ENCODE measurements at regions not wholly inside any gene's neighbourhood (a gene's known extent, or its start where the extent isn't known, plus 50 kb on each side); places are given as distances from the start of the nearest gene placed in this dataset.

- no peak for TF ChIP-seq CTCF (IDR thresholded peaks at IDR 0.05; ENCODE audit: low read depth, low read length)
- H3K4me3 ChIP-seq (ENCODE audit: low read depth, low read length): no peak overlapping the region
These were observed 139.5 kb downstream of the CPZ start for GRCh38 chr4:8732092-8732491.

GRCh38 chr4:8731364-8731763 is 138.8 kb downstream of the CPZ start:
- no peak for TF ChIP-seq CTCF (IDR thresholded peaks at IDR 0.05; ENCODE audit: low read depth, low read length)
- H3K4me3 ChIP-seq (ENCODE audit: low read depth, low read length): no peak overlapping the region

- TF ChIP-seq CTCF (IDR thresholded peaks at IDR 0.05; ENCODE audit: low read depth, low read length): no peak
- no peak overlapping the region for H3K4me3 ChIP-seq (ENCODE audit: low read depth, low read length)
These were observed 138.1 kb downstream of the CPZ start for GRCh38 chr4:8730681-8731080.

- no peak for TF ChIP-seq CTCF (IDR thresholded peaks at IDR 0.05; ENCODE audit: low read depth, low read length)
- no peak overlapping the region for H3K4me3 ChIP-seq (ENCODE audit: low read depth, low read length)
These were observed 137.6 kb downstream of the CPZ start for GRCh38 chr4:8730159-8730558.

GRCh38 chr4:8729408-8730149 is 137.0 kb downstream of the CPZ start:
- TF ChIP-seq CTCF (IDR thresholded peaks at IDR 0.05; ENCODE audit: low read depth, low read length): no peak
- no peak overlapping the region for H3K4me3 ChIP-seq (ENCODE audit: low read depth, low read length)

GRCh38 chr4:8728536-8729407 is 136.2 kb downstream of the CPZ start:
- H3K4me3 ChIP-seq (ENCODE audit: low read depth, low read length): no peak overlapping the region

More at GRCh38 chr4:8728536-8729407, 136.2 kb downstream of the CPZ start:
- no peak for TF ChIP-seq CTCF (IDR thresholded peaks at IDR 0.05; ENCODE audit: low read depth, low read length)

Measured in WI38 (cell line).